ENCODE measurements at regions not wholly inside any gene's neighbourhood (a gene's known extent, or its start where the extent isn't known, plus 50 kb on each side); places are given as distances from the start of the nearest gene placed in this dataset.

GRCh38 chr15:25944386-25944785, 81.3 kb upstream of the ATP10A start (continued):
- TF ChIP-seq, protein P1, sequence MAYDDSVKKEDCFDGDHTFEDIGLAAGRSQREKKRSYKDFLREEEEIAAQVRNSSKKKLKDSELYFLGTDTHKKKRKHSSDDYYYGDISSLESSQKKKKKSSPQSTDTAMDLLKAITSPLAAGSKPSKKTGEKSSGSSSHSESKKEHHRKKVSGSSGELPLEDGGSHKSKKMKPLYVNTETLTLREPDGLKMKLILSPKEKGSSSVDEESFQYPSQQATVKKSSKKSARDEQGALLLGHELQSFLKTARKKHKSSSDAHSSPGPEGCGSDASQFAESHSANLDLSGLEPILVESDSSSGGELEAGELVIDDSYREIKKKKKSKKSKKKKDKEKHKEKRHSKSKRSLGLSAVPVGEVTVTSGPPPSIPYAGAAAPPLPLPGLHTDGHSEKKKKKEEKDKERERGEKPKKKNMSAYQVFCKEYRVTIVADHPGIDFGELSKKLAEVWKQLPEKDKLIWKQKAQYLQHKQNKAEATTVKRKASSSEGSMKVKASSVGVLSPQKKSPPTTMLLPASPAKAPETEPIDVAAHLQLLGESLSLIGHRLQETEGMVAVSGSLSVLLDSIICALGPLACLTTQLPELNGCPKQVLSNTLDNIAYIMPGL (CRISPR knock-in tag; IDR thresholded peaks at IDR 0.05; ENCODE audit: borderline replicate concordance), result no peak
- no peak for TF ChIP-seq RARB (CRISPR knock-in tag; IDR thresholded peaks at IDR 0.05)

GRCh38 chr15:25943831-25944230, 80.7 kb upstream of the ATP10A start:
- ChIA-PET CTCF (interaction anchor here (1.5 to 2.2 kb wide), 2 partner anchors 10 kb away, joined by 5 to 6 read pairs; no protein-coding TSS in a partner anchor), POLR2A (no interaction called here)
- Histone ChIP-seq H3K4me3 (no peak overlapping the region), H3K4me1 (peaks cover 5% of the 10 kb centered on the region; the same call in 1 of the 3 replicates), H3K9me3 (no peaks in the 10 kb centered on the region), H3K27ac (no peak overlapping the region), H3K4me2 (no peak overlapping the region)
- DNase-seq (ENCODE audit: low read depth in 1 of 2, low spot score in 1 of 2) (no peak), FAIRE-seq (no peak), ATAC-seq (no peak)
- no peak for TF ChIP-seq RFX5 (IDR thresholded peaks at IDR 0.05)
- TF ChIP-seq, protein P2, sequence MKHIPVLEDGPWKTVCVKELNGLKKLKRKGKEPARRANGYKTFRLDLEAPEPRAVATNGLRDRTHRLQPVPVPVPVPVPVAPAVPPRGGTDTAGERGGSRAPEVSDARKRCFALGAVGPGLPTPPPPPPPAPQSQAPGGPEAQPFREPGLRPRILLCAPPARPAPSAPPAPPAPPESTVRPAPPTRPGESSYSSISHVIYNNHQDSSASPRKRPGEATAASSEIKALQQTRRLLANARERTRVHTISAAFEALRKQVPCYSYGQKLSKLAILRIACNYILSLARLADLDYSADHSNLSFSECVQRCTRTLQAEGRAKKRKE (CRISPR knock-in tag; IDR thresholded peaks at IDR 0.05; ENCODE audit: low read depth), result no peak
- no peak for TF ChIP-seq HOXB13 (CRISPR knock-in tag; IDR thresholded peaks at IDR 0.05; ENCODE audit: low read depth)
- TF ChIP-seq RNF2 (IDR thresholded peaks at IDR 0.05; ENCODE audit: borderline replicate concordance, low read depth), result no peak
- TF ChIP-seq, protein P3, sequence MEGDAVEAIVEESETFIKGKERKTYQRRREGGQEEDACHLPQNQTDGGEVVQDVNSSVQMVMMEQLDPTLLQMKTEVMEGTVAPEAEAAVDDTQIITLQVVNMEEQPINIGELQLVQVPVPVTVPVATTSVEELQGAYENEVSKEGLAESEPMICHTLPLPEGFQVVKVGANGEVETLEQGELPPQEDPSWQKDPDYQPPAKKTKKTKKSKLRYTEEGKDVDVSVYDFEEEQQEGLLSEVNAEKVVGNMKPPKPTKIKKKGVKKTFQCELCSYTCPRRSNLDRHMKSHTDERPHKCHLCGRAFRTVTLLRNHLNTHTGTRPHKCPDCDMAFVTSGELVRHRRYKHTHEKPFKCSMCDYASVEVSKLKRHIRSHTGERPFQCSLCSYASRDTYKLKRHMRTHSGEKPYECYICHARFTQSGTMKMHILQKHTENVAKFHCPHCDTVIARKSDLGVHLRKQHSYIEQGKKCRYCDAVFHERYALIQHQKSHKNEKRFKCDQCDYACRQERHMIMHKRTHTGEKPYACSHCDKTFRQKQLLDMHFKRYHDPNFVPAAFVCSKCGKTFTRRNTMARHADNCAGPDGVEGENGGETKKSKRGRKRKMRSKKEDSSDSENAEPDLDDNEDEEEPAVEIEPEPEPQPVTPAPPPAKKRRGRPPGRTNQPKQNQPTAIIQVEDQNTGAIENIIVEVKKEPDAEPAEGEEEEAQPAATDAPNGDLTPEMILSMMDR (IDR thresholded peaks at IDR 0.05), result no peak
- TF ChIP-seq EP300 (IDR thresholded peaks at IDR 0.05), result no peak
- TF ChIP-seq HOXB5 (CRISPR knock-in tag; IDR thresholded peaks at IDR 0.05), result no peak
- no peak for TF ChIP-seq ZFP36 (IDR thresholded peaks at IDR 0.05; ENCODE audit: borderline replicate concordance, partially characterized antibody)
- TF ChIP-seq, protein P4, sequence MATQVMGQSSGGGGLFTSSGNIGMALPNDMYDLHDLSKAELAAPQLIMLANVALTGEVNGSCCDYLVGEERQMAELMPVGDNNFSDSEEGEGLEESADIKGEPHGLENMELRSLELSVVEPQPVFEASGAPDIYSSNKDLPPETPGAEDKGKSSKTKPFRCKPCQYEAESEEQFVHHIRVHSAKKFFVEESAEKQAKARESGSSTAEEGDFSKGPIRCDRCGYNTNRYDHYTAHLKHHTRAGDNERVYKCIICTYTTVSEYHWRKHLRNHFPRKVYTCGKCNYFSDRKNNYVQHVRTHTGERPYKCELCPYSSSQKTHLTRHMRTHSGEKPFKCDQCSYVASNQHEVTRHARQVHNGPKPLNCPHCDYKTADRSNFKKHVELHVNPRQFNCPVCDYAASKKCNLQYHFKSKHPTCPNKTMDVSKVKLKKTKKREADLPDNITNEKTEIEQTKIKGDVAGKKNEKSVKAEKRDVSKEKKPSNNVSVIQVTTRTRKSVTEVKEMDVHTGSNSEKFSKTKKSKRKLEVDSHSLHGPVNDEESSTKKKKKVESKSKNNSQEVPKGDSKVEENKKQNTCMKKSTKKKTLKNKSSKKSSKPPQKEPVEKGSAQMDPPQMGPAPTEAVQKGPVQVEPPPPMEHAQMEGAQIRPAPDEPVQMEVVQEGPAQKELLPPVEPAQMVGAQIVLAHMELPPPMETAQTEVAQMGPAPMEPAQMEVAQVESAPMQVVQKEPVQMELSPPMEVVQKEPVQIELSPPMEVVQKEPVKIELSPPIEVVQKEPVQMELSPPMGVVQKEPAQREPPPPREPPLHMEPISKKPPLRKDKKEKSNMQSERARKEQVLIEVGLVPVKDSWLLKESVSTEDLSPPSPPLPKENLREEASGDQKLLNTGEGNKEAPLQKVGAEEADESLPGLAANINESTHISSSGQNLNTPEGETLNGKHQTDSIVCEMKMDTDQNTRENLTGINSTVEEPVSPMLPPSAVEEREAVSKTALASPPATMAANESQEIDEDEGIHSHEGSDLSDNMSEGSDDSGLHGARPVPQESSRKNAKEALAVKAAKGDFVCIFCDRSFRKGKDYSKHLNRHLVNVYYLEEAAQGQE (IDR thresholded peaks at IDR 0.05), result no peak
- no peak for TF ChIP-seq JUN (IDR thresholded peaks at IDR 0.05)
- no peak for TF ChIP-seq CHD4 (IDR thresholded peaks at IDR 0.05; ENCODE audit: borderline replicate concordance)
- no peak for TF ChIP-seq SREBF2 (IDR thresholded peaks at IDR 0.05)
- no peak for TF ChIP-seq MAFK (IDR thresholded peaks at IDR 0.05; ENCODE audit: partially characterized antibody)
- TF ChIP-seq, protein P5, sequence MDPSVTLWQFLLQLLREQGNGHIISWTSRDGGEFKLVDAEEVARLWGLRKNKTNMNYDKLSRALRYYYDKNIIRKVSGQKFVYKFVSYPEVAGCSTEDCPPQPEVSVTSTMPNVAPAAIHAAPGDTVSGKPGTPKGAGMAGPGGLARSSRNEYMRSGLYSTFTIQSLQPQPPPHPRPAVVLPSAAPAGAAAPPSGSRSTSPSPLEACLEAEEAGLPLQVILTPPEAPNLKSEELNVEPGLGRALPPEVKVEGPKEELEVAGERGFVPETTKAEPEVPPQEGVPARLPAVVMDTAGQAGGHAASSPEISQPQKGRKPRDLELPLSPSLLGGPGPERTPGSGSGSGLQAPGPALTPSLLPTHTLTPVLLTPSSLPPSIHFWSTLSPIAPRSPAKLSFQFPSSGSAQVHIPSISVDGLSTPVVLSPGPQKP (IDR thresholded peaks at IDR 0.05; ENCODE audit: low read depth, low read length), result no peak
- 88% methylated on average over 9 of the region's 9 CpGs for WGBS (ENCODE audit: missing lambda C conversion rate)

Measured in A549 (cell line).